NCI-H2081 treated with DMSO at 0.1 percent for 48 hours (cell line): ENCODE measurements at regions not wholly inside any gene's neighbourhood (a gene's known extent, or its start where the extent isn't known, plus 50 kb on each side); places are given as distances from the start of the nearest gene placed in this dataset.

Experiments used
- DNase-seq: peaks from one replicate; lab custom pipeline; 2025; lab: John Stamatoyannopoulos, UW

DNA sequence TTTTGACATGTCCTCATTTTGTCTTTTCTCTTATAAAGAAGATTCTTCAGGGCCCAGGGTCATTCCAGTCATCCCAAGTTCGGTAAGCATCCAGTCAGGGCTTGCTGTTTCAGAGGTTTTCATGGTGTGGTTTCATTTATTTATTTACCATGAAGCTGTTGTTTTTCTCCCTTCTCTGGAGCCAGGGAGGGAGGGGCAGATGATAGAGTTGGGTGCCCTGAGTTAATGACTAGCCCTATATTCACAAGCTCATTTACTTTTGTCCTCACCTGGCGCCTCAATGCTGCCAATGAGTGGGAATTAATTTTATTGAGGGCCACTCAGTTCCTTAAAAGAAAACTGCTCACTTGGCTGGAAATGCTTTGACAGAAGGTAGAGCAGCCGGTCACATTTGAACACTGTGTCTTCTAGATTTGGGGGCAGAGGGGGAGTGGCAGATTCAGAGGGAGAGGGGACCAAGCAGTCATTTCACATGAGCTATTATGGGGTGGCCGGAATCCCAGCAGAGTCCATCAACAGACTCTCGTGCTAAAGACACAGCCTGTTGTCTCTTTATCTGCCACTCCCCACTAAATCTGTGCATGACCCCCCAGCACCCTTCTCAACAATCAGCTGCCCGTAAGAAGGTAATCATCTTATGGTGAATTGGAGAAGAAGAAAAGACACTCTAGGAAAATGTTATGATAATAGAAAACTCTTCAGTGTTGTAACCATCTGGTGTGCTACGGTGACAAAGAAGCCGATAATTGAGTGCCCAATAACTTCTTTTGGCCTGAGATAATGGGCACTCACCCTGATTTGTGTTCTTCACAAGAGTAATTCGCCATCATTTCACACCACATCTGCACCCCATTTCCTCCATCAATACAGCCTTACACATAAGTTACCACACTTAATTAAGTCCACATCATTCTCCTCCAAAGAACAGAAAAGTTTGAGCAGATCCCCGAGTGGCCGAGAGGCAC is 573.5 kb upstream of the JAG1 start:
- DNase-seq = no peak

DNA sequence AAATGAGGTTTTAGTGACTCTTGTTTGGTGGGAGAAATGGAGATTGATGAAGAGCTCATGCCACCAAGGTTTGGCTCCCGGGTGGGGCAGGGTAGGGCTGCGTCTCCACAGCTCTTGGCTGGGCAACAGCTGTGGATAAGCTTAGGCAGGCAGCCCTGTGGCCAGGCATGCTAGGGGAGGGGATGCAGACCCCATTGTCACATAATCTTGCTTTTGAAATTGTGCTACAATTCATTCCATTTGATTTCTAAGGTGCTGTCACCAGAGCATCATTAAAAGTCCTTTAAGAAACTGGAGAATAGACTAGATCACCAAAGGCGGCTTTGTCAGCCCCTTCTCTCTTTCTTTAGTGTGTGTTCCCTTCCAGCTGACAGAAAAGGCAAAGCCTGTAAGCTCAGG is 574.2 kb upstream of the JAG1 start:
- DNase-seq = no peak

DNA sequence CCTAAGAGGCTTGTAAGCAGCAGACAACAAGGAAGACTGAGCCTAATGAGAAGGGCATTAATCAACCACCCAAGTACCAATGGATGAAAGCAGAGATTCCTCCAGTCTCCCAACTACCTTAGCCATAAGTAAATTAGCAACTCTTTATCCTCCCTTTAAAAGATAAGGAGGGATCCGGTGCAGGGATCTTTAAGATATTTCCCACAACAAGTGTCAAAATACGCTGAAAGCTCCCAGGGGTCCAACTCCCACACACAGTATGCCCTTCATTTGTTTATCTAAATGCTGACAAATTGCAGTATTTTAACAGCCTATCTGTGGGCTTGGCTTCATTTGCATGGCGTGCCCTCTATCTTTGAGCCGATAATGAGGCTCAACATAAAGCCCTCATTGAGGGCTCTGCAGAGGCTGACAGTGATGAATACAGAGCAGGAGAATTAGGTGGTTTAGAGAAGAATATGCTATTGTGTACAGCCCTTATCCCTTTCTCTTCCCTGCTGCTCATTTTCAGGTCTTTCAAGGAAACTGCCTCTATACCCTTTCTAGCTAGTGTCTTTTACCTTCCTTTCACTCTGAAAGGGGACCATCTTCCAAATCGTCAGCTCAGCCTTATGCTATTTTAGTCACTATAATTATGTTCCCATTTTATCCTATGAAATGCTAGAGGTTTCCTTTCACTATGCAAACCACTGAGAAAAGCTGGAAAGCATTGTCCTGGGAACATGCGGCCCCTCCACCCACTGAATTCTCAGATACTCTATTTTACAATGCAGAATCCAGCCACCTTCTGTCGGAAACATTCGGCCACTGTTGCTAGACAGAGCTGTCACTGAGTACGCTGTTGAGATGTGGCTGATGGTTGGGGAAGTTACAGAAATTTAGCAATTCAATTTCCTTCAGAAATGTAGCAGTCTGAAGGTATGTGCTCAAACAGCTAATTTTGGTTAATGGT is 575.2 kb upstream of the JAG1 start:
- no peak for DNase-seq

DNA sequence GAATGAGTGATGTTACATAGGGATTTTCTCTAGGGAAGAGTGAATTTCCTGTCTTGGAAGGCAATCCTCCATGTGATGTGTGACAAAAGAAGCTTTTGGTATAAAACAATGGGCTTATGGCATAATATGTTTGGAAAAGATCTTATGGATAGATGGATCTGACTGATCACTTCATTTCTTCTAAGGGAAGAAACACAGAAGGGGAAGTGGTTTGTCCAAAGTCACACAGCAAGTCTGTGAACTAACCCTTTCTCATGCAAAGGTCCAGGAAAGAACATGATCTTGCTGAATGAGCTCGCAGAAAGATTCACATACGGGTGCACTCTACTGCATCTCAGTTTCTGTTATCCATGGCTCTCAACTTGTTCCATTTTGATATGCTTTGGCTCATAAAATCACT is 575.9 kb upstream of the JAG1 start:
- DNase-seq = no peak

DNA sequence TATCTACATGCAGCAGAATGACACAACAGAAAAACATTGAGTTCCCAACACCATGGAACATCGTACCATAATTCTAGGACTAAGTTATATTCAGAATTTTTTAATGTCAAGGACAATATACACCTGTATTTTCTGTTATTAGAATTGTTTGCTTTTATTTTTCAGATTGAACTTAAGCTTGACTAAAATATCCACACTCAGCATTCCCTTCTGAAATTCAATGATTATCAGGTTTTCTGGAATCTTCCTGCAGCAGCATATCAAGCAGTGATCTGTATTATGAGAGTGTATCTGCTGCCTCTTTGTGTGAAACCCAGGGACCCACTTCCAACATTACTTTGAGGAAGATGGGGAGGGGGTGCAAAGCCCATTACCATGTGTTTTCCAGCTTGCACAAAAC is 578.6 kb upstream of the JAG1 start:
- DNase-seq = no peak

DNA sequence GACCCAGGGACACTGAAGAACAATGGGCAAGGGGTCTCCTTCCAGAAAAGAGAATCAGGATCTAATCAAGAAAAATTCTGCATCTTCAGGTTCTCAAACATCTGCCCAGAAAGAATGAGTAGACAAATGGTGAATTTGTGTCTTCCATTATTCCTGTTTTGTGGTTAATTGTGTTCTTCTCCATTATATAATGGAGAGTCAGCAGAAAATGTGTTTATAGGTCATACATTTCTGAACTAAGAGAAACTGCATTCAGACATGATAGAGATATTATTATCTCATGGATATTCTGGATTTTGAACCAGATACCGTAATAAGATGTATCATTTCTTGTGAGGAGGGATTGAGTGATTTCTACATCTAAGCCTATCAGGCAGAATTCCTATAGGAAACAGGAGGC is 581.7 kb upstream of the JAG1 start:
- no peak for DNase-seq

DNA sequence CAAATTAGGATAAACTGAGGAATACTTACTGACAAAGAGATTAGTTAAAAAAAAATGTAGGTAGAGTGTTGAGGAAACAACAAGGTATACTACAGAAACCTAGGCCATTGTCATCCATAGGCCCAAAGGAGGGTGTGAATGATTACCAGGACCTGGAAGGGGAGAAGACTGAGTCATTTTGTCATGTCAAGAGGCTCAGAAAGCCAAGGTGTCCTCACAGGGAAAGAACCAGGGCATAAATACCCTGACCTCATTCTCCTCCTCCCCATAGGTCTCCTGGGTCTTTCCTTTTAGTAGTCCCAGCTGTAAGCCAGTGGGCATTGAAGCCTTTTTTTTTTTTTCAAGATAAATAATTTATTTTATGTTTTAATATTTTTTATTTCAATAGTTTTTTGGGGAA is 582.1 kb upstream of the JAG1 start:
- no peak for DNase-seq

DNA sequence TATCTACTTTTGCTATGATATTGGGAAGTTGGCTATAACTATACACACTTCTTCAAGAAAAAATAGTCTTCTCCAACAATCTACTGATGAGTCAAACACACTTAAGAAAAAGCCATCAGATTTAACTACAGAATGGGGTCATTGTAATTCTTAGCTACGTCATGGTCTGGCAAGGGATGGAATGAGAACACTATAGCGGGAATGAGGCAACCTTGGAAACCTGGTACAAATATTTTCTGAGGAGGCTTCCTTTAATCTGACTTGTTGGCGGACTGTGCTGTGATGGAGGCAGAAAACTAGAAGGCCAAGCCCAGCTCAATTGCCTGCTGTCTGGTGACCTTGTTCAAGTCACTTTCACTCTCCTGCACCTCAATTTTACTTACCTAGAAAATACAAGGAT is 586.8 kb upstream of the JAG1 start:
- DNase-seq = no peak

DNA sequence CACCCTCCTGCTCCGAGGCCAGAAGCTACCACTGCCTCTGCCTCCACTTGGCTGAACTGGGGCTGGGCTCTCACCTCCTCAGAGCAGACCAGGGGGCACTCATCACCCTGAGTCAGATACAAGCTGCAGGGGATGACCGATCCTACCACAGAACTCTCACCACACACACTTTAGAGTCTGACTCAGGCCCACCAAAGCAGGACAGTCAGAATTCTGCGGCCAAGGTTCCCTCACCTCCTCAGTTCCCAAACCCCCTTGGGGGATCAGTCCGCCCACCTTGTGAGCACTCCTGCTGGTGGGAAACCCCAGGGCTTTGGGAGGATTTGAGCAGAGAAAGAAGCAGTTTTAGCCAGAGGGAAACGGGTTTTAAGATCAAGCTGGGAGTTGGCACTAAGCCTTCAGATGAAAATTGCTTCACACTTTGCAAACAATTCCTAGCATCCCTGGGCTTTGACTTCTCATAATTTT is 587.8 kb upstream of the JAG1 start:
- no peak for DNase-seq

DNA sequence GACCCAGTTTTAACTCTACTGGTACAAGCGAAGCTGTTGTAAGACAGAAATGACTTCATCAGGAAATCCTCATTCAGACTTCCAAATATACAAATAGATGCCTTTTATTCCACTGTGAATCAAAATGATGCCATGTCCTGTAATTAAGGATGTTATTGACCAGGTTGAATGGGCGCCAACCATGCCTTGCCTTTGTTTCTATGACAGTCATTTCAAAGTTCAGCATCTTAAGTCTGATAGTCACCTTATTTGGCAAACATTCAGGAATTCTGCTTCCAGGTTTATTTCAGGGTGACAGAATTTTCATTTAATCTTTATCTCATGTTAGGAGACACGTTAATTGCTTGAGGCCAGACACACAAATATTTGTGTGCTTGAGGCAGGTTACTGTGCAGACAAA is 592.8 kb upstream of the JAG1 start:
- peak; percentile 8 for DNase-seq

DNA sequence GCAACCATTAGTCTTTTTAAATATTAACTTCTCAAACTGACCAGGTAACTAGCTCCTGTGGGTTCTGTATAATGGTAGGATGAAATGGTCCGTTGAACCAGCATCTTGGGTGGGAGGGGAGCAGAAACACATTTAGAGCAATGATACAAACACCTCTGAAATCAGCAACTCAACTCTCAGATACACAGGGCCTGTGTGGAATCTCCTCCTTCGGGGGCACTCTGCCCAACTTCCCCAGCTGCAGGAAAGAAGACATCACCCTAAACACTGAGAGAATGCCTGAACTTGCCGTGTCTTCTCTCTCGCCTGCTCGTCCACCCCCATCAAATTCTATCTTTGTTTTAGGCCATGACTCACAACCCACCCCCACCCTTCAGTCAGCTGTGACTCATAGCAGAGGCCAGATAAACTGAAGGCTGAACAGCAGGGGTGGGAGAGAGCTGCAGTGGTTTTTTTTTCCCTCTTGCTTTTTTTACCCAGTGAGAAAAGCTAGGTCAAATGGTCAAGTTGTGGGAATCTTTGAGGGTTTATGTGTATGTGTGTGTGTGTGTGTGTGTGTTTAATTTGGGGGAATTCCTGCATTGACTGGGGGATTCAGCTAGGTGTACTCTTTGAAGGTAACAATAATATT is 593.4 kb upstream of the JAG1 start:
- DNase-seq = no peak

DNA sequence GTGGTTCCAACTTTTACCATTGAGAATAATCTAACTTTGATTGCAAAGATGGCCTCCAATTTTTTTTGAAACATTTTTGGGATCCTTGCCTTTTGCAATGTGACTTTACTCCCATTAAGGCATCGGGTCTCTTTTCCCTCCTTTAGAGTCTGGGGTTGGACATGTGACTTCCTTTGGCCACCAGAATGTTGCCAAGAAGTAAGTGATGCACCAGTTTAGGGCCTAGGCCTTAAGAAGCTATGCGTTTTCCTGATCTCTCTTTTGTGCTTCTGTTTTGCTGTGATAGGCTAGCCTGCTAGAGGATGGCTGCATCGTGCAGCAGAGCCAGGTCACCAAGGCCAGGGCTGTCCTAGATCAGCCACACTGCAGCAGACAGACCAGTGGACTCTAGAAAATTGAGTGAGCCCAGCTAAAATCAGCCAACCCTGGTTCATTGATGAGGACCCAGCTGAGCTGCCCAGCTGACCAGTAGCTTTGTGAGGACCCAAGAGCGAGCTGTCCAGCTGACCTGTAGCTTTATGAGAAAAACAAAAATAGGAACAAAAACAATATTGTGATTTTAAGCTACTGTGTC is 594.0 kb upstream of the JAG1 start:
- no peak for DNase-seq

DNA sequence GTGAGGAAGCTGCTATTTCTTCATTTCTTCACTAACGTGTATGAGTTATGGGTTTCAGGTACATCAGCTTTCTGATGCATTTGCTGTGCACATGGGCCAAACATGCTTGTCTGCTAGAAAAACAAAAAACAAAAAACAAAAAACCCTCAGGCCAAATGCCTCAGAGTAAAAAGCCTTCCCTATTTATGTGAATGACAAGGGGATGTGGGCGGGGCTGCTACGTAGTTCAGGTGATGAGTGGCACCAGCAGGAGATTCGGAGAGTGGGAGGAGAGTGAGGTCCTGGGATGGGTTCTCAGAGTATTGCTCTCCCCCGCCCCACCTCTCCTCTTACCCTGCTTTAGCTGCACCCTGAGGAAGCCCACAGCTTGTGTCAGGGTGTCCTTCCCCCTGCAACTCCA is 596.8 kb upstream of the JAG1 start:
- no peak for DNase-seq

DNA sequence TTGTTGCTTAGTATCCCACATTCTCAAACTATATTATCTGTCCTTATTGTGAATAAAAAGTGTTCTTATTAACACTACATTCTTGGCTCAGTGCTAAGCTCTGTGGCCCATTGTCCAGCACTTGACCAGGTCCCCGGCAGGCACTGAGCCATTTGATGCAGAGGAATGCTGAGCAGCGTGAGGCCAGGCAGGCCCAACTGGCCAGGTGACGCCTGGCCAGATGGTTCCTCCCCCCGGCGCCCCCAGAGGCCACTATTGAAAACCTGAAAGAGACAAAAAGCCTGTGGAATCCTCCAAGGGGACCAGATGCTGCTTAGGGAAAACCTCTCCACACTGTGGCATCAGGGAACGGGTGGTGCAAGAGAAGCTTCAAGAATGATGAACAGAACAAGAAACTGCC is 597.5 kb upstream of the JAG1 start:
- no peak for DNase-seq

DNA sequence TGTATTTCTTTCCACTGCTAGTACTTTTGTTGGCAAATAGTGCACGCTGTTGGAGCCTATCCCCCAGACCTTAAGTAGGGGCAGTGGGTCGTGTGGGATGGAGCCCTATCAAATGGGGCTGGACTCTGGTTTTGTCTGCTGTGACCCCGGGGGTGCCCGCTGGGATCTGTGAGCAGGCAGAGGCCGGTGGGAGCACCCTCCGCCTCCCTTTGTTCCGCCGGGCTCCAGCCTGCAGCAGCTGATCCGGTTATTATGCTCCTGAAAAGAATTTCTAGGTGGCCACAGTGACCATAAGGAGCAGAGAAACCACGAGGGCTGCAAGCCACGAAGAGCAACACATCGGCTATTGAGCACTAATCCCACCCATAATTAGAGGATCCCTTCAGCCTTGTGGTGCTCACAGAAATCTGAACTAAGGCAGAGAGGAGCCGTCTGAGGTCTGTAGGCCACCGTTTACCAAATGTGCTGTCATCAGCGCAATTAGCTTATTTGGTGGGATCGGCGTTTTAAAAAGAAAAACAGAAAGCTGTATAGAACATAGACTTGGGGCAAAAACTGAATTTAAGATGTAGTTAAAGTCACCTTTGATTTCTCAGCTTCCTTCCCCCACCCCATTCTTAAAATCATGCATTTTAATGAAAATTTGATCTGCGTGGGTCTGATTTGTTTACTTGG is 598.3 kb upstream of the JAG1 start:
- no peak for DNase-seq

DNA sequence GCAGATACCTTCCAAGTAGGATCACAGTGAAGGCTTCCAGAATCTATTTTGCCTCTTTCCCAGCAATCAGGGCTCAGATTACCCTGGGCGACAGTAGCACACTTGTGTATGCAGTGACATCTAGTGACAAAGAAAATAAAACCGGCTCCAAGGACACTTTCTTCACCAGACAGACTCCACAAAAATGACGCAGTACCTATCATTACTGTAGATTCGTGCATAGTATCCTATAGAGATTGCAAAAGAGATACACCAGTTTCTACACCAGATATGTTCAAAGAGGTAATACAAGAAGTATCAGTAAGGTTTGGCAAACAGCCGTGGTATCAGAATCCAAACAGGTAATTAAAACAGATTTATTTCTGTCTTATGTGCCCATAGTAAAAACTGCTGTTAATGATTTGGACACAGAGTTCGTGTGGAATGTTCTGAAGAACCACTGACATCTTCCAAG is 600.4 kb upstream of the JAG1 start:
- DNase-seq = peak; percentile 41

DNA sequence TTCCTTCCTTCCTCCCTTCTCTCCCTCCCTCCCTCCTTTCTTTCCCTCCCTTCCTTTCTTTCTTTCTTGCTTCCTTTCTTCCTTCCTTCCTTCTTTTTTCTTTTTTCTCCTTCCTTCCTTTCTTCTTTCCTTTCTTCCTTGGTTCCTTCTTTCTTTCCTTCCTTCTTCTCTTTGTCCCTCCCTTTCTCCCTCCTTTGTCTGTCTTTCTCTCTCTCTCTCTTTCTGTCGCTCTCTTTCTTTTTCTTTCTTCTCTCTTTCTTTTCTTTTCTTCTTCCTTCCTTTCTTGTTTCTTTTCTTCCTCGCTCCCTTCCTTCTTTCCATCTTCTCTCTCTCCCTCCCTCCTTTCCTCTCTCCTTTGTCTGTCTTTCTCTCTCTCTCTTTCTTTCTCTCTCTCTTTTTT is 601.9 kb upstream of the JAG1 start:
- no peak for DNase-seq

DNA sequence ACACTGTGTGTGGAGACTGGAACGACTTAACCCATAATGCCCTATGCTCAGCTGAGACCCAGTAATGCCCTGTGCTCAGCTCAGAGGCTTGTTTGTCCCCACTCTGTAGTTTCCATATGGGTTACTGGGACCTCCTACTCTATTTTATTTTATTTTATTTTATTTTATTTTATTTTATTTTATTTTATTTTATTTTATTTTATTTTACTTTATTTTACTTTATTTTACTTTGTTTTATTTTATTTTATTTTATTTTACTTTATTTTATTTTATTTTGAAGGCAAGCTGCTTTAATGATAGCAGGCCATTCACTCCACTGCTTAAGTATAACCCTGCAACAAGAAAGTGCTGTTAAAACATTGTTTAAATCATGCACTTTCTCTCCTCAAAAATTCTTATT is 603.4 kb upstream of the JAG1 start:
- DNase-seq = no peak

DNA sequence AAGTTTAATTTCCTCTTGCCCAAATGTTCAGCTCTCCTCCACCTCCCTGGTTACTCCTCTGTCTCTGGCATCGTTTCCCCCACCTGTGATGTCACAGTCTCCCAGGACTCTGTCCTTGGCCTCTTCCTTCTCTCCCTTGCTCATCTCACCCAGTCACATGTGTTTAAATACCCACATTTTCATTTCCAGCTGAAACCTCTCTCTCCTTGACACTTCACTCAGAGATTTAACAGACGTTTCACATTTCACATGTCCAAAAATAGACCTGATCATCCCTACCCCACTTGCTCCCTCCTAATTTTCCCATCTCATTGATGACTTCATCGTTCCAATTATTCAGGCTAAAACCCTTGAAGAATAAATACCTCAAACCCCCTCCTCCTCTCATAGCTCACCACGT is 604.1 kb upstream of the JAG1 start:
- DNase-seq = no peak

DNA sequence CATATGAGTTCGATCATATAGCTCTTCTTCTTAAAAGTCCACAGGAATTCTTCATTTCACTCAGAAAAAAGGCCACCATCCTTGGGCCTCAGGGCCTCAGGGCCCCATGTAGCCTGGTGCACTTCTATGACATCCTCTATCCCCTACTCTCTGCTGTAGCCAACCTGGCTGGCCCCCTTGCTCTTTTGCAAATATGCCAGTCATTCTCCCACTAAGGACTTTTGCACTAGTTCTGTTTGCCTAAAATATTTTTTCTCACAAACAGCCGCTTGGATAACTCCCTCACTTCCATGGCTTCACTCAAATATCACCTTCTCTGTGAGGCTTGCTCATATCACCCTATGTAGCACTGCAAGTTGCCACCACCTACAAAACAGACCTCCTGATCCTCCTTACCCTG is 604.7 kb upstream of the JAG1 start:
- DNase-seq = no peak

DNA sequence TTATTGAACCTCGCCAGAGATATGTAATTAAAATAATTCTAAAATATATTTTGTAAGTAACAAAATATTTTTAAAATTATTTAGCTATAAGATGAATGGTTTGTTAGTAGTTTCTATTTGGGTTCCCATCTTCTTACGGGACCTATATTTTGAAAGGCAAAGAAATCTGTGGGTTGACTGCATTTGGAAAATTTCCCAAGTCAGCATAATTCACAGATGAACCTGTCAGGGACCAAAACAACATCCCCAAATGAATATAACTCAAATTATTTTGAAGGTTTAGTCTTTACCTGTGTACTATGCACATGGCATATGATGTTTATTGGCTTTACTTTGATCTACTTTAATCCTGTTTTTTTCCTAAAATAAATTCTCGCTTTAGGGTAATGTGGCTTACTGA is 607.4 kb upstream of the JAG1 start:
- no peak for DNase-seq
